Activated T-cell treated with anti-CD3 and anti-CD28 coated beads for 4 hours (primary cell): ENCODE measurements at regions not wholly inside any gene's neighbourhood (a gene's known extent, or its start where the extent isn't known, plus 50 kb on each side); places are given as distances from the start of the nearest gene placed in this dataset.
"Not testable (repeated sequence)": the region's sequence is repeated elsewhere in the genome, so short reads cannot be mapped to it uniquely, and the experiment has no call there.

Experiments
- DNase-seq: peaks from one replicate; pipeline ENCODE4 v3.0.0-alpha.2; 2020

DNA sequence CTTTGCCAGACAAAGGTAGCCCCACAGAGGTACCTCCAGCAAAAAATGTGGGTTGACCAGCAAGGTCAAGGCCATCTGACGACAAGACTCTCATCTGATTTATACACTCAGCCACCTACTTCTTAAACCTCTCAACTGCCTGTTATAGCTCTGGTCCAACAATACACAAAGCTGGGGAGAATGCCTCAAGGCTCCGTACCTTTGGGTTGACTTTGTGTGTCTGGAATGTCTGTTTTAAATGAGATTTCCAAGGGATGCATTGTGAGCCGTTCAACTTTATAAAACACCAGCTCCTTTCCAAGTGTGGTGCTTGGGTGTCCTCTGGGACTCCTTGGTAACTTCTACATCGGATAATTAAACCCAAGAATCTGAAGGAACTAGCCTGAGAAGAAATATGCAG is 167.0 kb upstream of the RPL34 start:
- DNase-seq, result no peak

DNA sequence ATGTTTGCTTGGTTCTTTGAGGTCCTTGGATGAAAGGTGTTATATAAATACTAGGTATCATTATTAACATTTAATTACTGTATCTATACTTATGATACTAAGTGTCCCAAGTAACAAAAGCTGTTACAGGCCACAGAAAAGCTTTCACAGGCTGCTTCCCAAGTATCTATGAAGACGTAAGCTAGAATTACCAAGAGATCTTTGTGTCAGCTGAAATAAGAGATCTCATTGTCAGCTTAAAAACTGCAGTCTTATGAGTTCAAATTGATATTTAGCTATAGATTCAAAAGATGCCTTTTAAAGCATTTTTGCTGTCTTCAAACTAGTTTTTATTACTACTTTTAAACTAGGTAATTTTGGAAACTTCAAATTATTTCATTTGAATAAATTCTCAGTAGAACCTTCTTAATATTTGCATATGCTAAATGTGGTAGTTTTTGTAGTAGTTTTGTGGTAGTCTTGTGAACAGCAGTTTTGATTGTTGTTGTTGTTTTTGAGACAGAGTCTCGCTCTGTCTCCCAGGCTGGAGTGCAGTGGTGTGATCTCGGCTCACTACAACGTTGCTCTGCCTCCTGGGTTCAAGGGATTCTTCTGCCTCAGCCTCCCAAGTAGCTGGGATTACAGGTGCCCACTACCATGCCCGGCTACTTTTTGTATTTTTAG is 170.0 kb upstream of the RPL34 start:
- no peak for DNase-seq

DNA sequence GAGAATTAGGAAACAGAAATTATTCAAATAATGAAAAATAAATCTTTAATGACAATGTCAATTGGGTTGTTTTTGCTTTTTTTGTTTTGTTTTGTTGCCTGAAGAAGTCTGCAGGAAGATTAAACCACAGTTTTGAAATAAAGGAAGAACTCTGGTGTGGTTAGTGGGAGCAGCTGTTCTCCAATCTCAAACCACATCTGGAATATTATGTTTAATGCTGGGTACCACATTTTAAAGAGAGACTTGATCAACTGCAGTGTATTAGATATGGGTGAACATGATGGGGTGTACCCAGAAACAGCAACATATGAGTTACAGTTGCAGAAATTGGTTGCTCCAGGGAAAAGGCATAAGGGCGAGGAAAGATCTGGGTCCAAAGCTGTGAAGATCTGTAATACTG is 171.2 kb upstream of the RPL34 start:
- no peak for DNase-seq

DNA sequence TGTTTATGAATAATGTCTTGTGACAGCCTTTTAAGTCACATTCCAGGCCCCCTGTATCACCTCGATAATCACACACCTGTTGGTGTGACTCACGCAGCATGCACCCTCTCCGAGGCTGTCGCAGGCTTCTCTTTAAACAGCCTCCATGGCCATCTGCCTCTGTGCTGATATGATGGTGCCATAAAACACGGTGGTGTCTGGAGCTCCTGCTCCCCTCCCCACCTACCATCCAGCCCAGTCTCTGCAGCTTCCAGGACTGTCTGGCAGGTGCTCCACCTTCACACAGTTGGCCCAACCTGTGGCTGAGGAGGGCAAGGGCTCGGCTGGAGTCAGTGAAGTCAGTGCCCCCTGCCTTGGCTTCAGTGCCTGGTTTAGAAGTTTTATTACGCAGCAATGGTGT is 173.8 kb upstream of the RPL34 start:
- no peak for DNase-seq

DNA sequence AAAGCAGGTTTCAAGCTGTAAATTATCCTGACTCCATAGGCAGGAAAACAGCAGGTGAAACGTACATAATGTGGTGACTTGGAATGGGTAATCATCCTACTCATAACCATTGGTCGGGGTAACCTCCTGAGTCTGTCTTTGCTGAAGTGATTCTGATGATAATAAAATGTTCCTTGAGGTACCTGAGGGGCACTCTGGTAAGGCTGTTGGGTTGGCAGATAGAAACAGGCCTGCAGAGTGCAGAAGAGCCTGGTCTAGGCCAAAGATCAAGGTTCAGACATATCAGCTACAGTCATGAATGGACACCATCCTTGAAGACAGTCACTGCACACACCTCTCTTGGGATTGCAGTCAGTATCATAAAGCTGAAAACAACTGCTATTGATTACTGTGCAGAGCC is 174.7 kb upstream of the RPL34 start:
- no peak for DNase-seq

DNA sequence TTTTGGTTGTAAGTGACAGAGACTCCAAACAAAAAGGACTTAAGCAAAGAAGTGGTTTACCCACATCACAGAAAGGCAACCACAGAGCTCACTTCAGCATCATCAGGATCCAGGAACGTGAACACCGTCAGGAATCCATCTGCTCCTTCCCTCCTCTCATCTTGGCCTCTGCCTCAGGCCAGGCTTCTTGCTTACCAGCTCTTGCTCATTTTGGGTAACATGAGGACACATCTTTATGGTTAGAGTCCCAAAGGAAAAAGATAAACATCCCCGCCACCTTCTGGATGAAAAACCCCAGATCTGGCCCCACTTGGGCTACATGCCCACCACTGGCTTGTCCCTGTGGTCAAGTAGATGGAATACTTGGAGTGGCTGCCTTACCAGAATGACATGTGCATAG is 176.8 kb upstream of the RPL34 start:
- DNase-seq, result no peak

DNA sequence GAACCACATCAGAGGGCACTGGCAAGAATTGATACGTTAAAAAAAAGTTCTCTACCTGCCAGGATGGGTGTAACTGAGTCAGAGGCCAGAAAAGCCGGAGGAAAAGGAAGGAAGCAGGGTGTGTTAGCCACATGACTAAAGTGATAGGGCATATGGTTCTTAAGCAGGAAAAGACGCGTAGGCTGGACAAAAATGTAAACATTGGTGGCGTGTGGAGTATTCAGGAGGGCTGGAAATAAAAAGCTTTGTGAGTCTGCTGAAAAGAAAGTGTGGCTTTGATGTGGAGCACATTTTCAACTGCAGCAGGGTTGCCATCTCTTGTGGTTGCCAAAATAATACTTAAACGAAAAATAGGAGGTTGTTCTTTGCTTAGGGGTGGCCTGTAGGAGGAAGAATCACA is 186.5 kb upstream of the RPL34 start:
- DNase-seq, result no peak

DNA sequence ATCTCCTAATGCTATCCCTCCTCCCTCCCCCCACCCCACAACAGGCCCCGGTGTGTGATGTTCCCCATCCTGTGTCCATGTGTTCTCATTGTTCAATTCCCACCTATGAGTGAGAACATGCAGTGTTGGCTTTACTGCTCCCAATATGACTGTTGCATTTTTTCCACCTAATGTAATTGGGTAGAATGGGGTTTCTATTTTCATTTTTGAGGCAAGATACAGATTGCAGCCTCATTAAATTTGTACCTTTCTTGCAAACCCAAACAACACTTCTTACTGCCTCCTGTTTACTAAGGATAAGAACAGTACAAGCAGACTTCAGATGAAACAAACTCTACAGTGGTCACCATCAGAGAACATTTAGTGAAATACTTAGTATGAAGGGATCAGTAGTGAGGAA is 187.0 kb upstream of the RPL34 start:
- not testable (repeated sequence) for DNase-seq

DNA sequence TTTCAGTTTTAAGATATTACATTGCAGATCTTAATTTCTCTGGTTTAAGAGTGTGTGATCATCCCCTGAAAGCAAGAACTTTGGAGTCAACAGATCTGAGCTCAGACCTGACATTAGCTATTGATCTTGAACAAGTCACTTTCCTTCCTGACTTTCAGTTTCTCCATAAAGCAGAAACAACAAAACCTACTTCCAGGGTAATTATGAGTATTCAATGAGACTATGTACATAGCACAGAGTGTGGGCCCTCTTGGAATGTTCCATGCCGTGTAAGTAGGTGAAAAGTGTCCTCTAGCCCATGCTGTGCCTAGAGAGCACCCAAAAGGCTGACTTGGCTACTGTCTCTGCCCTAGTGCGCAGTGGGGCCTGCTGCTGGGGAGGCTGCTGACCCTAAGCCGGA is 188.0 kb upstream of the RPL34 start:
- DNase-seq, result no peak

DNA sequence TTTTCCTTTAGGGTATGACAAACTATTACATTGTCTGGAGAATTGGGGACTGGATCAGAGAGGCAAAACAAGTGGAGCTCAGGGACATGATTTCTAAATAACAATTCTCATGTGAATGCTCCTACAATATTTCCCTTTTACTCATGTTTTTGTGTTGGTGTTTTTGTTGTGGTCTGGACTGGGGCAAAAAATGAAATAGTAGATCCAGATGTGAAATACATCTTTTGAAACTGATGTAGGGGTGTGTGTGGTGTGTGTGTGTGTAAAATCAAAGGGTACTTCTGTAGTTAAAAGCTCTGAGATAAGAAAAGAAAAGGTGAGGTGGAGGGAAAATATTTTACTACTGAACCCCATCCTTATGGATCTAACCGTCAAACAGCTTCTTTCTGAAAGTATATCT is 188.4 kb upstream of the RPL34 start:
- no peak for DNase-seq

DNA sequence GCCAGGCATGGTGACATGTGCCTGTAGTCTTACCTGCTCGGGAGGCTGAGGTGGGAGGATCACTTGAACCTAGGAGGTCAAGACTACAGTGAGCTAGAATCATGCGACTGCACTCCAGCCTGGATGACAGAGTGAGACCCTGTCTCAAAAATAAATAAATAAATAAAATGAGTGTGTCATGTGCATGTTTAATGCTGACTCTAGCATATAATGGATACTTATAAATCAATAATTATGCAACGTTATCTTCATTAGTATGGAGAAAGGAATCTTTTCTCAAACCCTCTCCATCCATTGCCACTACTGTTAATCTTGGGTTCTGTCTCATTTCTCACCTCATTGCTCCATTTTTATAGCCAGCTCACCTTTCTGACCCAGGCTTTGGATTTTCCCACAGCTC is 189.5 kb upstream of the RPL34 start:
- DNase-seq, result no peak

DNA sequence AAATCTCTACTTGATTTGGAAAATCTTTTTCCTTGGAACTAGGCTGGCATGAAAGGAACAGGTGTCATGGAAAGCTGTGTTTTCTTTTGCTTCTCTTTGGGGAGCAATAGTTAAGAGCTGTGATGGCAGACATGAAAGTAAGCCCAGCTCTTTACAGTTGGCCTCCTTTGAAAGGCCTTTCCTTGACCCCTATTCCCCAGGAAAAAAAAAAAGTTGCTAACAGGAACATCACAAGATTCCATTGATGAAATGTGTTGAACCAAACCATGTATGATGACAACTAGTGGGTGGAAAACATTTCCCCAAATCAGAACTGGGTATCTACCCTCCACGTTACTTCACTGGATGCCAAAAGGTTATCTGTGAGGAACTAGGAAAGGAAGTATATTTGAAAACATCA is 190.7 kb upstream of the RPL34 start:
- no peak for DNase-seq

DNA sequence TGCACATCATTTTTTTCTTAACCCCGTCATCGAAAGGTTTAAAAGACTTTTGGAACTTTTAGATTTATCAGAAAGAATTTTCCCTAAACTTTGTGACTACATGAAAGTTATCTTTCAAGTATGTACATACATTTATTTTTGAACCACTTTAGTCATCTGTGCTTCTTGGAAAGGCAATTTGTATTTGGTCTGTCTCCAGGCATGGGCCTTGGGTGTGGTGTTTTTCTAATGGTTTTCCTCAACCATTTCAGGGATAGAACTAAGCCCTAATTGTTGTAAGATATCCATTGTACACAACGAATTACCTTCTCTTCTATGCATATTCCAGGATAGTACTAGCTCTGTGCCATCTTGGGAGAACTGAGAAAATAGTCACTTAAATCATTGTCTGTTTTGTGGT is 191.5 kb upstream of the RPL34 start:
- DNase-seq, result no peak

DNA sequence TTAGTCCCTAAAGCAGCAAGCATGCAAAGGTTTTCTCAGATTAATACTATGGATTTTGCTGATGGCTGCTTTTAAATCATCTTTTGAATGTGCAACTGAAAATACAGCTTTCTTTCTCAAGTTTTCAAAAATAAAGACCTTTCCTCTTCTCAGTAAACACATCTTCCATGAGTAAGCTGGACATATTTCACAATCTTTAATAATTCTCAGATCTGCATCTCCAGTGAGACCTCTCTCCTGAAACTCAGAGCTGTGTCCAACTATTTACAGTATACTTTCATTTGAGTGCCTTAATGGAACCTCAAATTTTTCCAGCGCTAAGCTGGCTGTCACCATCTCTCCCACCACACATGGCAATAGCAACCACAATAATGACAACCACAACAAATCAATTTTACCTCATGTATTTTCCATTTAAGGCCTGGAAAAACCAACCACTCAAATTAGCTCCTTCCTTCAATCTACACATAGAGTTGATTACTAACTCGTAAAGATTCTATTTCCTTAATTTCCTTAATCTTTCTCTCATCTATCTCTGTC is 192.4 kb upstream of the RPL34 start:
- no peak for DNase-seq

DNA sequence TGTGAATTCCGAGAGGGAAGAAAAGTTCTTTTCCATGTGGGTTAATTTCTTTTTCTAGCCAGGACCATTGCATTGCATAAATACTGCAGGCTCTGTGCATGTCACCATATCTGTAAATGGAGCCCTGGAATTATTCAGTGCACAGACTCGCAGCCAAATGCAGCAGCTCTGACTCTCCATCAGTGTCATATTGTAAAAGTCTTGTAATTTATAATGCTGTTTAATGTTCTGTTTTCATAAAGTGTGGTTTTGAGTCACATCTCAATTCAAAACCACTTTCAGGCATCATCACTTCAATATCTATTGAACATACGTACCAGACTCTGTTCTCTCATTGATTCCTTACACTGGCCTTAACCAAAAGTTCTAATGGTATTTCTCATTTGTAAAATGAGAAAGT is 193.9 kb upstream of the RPL34 start:
- DNase-seq, result no peak

DNA sequence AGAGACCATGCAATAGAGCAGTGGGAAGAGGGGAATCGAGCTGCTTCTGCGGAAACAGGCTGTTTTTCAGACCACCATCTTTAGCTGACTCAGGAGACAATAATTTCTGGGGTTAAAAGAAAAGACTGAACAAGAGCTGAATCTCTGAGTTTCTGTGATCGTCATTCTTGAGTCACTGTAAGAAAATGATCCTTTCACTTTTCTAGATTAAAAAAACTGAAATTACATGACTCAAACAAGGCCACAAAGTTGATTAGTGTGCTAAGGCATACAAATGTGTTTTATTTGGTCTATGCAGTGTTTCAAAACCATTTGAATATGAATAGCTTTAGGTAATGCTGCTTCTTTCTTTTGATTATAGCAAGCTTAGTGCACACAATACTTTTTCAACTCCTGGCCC is 194.4 kb upstream of the RPL34 start:
- no peak for DNase-seq

DNA sequence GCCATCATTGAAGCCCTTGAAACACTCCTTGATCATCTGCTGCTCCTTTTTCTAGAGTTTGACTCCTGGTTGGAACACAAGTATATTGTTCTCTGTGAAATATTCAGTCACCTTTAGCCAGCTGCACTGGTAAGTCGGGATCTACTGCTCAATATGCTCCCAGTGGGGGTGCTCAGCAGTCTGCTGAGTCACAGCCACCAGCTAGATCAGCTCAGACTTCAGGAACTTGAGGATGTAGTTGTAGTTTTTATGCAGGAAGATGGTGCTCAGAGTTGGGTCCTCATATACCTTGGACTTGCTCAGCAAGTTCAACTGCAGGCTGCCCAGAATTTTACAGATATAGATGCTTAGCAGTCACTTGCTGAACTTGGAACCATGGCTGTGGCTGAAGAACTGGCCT is 202.5 kb upstream of the RPL34 start:
- no peak for DNase-seq

DNA sequence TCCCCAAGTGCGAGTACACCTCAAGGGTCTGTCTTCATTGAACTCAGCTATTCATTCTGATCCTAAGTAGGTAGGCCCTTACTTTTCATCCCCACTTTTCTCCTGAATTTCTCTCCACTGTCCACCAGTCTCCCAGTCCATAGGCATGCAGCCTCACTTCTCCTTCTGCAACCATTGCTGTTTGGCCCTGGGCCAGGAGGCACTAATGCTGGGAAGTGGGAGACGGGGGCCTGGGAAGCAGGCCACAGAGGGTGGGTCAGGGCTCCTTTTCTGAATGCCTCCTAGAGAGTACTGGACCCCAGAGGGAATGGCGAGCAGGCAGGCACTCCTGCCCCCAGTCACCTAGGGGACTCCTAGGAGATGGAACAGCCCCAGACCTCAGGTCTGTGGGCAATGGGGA is 203.5 kb upstream of the RPL34 start:
- no peak for DNase-seq

DNA sequence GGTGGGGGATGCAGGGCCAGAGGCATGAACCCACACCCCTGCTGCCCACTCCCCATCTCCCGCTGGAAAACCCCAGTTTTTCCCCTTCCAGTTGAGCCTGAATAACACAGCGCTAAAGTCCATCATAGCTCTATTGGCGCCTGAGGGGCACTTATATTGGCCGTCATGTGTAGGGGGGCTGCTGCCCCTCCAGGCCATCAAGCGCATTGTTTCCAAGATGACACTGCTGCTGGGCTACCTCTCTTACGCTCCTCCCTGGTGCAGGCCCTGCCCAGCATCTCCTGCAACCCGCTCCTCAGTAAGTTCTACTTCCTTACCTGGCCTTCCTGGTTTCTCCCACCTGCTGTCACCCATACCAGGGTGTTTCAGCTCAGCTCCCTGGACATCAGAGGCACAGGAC is 205.0 kb upstream of the RPL34 start:
- DNase-seq, result no peak

DNA sequence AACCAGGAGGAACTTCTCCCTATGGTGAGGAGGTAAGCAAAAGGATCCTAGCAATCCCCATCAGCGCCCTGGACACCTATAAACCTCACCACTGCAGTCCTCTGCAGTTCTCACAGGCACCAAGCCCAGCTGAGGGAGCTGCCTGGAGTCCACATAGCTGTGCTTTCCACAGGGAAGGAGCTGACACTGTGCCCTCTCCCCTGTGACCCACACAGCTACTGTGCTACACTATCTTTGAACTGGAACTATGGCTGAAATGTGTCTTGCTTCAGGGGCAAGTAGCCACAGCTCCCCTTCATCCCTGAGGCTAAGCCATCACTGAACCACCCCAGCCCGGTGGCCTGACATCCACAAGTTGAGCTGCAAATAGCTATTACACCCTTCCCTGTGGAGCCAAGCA is 208.5 kb upstream of the RPL34 start:
- DNase-seq, result no peak

DNA sequence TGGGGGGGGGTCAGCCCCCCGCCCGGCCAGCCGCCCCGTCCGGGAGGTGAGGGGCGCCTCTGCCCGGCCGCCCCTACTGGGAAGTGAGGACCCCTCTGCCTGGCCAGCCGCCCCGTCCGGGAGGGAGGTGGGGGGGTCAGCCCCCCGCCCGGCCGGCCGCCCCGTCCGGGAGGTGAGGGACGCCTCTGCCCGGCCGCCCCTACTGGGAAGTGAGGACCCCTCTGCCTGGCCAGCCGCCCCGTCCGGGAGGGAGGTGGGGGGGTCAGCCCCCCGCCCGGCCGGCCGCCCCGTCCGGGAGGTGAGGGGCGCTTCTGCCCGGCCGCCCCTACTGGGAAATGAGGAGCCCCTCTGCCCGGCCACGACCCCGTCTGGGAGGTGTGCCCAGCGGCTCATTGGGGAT is 210.7 kb upstream of the RPL34 start:
- not testable (repeated sequence) for DNase-seq

DNA sequence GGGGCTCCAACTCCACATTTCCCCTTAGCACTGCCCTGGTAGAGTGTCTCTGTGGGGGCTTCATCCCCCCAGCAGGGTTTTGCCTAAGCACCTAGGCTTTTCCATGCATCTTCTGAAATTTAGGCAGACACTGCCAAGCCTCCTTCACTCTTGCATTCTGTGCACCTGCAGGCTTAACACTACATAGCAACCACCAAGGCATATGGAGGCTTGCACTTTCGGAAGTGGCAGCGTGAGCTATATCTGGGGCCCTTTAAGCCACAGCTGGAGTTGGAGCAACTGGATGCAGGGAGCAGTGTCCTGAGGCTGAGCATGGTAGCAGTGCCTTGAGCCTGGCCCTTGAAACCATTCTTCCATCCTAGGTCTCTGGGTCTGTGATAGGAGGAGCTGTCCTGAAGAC is 214.8 kb upstream of the RPL34 start:
- no peak for DNase-seq

DNA sequence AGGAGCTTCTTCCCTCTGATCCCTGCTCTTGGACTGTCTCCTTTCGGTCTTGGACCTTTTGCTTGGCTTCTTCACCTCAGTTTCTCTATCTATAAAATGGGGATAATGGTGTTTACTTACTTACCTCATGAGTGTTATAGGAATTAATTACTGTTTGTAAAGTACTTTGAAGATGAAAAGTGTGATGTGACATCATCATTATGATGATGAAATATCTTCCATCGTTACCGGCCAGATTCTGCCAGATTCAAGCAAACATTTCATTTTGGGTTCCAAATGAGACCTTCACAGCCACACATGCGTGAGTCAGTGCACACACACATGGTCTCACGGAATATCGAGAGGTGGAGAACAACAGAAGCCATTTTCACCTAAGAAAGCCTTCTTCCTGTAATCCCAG is 220.1 kb upstream of the RPL34 start:
- DNase-seq, result no peak

DNA sequence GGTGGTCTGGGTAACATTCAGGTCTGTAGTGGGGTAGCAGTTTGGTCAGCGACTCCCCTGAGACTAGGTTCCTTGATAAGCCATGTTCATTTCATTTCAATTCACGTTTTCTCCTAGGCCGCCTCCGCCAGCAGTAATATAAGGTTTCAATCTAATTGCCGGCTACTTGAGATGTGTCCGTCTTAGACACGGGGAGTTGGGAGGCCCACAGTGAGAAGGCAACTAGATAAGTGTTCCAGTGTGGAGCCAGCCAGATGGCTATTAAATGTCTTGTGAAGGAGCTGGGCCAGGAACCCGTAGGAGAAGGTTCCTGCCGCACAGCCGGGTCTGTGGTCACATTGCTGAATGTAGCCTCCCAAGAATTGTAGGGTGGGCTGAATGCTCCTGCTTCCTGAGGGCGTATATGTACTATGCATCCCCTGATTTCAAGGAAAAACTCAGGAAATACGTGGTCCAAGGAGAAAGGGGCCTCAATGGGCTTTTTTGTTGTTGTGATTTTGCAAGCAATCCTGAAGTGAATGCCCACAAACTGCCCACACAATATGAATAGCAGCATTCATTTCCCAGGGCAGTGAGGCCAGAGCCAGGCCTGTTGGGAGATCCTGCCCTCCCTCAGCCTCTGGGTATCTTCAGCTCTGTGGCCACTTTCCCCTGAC is 220.6 kb upstream of the RPL34 start:
- no peak for DNase-seq

DNA sequence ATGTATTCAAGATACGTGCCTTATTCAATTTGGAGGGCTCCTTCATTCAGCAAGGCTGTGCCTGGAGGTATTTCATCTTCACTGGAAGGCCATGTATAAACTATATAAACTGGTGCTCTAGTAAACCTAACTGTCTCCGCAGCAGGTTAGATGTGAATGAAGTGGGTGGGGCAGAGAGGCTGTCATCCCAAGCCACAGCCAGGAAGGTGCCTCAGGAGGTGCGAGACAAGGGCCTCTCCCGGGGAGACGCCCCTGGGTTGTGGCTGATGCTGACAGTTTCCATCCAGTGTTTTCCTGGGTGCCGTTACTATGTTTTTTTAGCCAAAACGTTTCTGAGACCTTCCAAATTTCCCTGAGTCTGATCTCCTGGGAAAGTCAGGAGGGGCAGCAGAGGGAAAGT is 221.5 kb upstream of the RPL34 start:
- no peak for DNase-seq
